ENCODE measurements at regions not wholly inside any gene's neighbourhood (a gene's known extent, or its start where the extent isn't known, plus 50 kb on each side); places are given as distances from the start of the nearest gene placed in this dataset.

- Histone ChIP-seq H3K9ac (ENCODE audit: low read length) (no peak overlapping the region), H3K4me2 (ENCODE audit: low read depth, low read length, poor library complexity, severe bottlenecking) (no peak overlapping the region), H3K27me3 (ENCODE audit: low read length) (no peaks in the 10 kb centered on the region), H3K9me3 (ENCODE audit: low read length) (no peaks in the 10 kb centered on the region), H3K4me1 (ENCODE audit: low read length) (no peaks in the 10 kb centered on the region), H2AFZ (ENCODE audit: low read length) (no peak overlapping the region), H4K20me1 (ENCODE audit: insufficient read depth, low read depth, low read length) (no peaks in the 10 kb centered on the region), H3K79me2 (ENCODE audit: low read length) (no peaks in the 10 kb centered on the region), H3K36me3 (ENCODE audit: insufficient read depth, low read length) (no peaks in the 10 kb centered on the region), H3K9me2 (replicated peaks; ENCODE audit: insufficient read depth, low read length) (no peaks in the 10 kb centered on the region), H3K4me3 (ENCODE audit: low read length) (no peak overlapping the region), H3K27ac (ENCODE audit: low read length) (no peak overlapping the region)
- DNase-seq = no peak
Measured at GRCh38 chr14:103225062-103225461, 101.8 kb downstream of the TNFAIP2 start.

GRCh38 chr14:103225476-103225875 lies 102.2 kb downstream of the TNFAIP2 start:
- Histone ChIP-seq H2AFZ (ENCODE audit: low read length) (no peak overlapping the region), H3K9me2 (replicated peaks; ENCODE audit: insufficient read depth, low read length) (no peaks in the 10 kb centered on the region), H3K4me3 (ENCODE audit: low read length) (no peak overlapping the region), H3K27ac (ENCODE audit: low read length) (no peak overlapping the region), H3K4me2 (ENCODE audit: low read depth, low read length, poor library complexity, severe bottlenecking) (no peak overlapping the region), H3K9ac (ENCODE audit: low read length) (no peak overlapping the region), H3K4me1 (ENCODE audit: low read length) (no peaks in the 10 kb centered on the region), H3K27me3 (ENCODE audit: low read length) (no peaks in the 10 kb centered on the region), H3K79me2 (ENCODE audit: low read length) (no peaks in the 10 kb centered on the region), H3K36me3 (ENCODE audit: insufficient read depth, low read length) (no peaks in the 10 kb centered on the region), H4K20me1 (ENCODE audit: insufficient read depth, low read depth, low read length) (no peaks in the 10 kb centered on the region), H3K9me3 (ENCODE audit: low read length) (no peaks in the 10 kb centered on the region)
- DNase-seq = no peak

GRCh38 chr14:103227094-103227768 lies 104.0 kb downstream of the TNFAIP2 start:
- Histone ChIP-seq H3K36me3 (ENCODE audit: insufficient read depth, low read length) (no peaks in the 10 kb centered on the region), H3K4me1 (ENCODE audit: low read length) (no peaks in the 10 kb centered on the region), H2AFZ (ENCODE audit: low read length) (no peak overlapping the region), H4K20me1 (ENCODE audit: insufficient read depth, low read depth, low read length) (no peaks in the 10 kb centered on the region), H3K79me2 (ENCODE audit: low read length) (no peaks in the 10 kb centered on the region), H3K27ac (ENCODE audit: low read length) (no peak overlapping the region), H3K9me2 (replicated peaks; ENCODE audit: insufficient read depth, low read length) (no peaks in the 10 kb centered on the region), H3K9ac (ENCODE audit: low read length) (no peak overlapping the region), H3K4me3 (ENCODE audit: low read length) (no peak overlapping the region), H3K9me3 (ENCODE audit: low read length) (no peaks in the 10 kb centered on the region), H3K4me2 (ENCODE audit: low read depth, low read length, poor library complexity, severe bottlenecking) (no peak overlapping the region), H3K27me3 (ENCODE audit: low read length) (no peaks in the 10 kb centered on the region)
- DNase-seq = no peak

GRCh38 chr14:103228076-103228806 lies 105.0 kb downstream of the TNFAIP2 start:
- Histone ChIP-seq H4K20me1 (ENCODE audit: insufficient read depth, low read depth, low read length) (no peaks in the 10 kb centered on the region), H3K9ac (ENCODE audit: low read length) (no peak overlapping the region), H3K79me2 (ENCODE audit: low read length) (no peaks in the 10 kb centered on the region), H3K9me2 (replicated peaks; ENCODE audit: insufficient read depth, low read length) (no peaks in the 10 kb centered on the region), H3K4me2 (ENCODE audit: low read depth, low read length, poor library complexity, severe bottlenecking) (no peak overlapping the region), H3K27ac (ENCODE audit: low read length) (no peak overlapping the region), H3K9me3 (ENCODE audit: low read length) (no peaks in the 10 kb centered on the region), H3K27me3 (ENCODE audit: low read length) (no peaks in the 10 kb centered on the region), H3K36me3 (ENCODE audit: insufficient read depth, low read length) (no peaks in the 10 kb centered on the region), H3K4me1 (ENCODE audit: low read length) (no peaks in the 10 kb centered on the region), H3K4me3 (ENCODE audit: low read length) (no peak overlapping the region), H2AFZ (ENCODE audit: low read length) (no peak overlapping the region)
- no peak for DNase-seq

- Histone ChIP-seq H4K20me1 (ENCODE audit: insufficient read depth, low read depth, low read length) (no peaks in the 10 kb centered on the region), H3K9me3 (ENCODE audit: low read length) (no peaks in the 10 kb centered on the region), H3K27ac (ENCODE audit: low read length) (no peak overlapping the region), H3K4me3 (ENCODE audit: low read length) (no peak overlapping the region), H3K36me3 (ENCODE audit: insufficient read depth, low read length) (no peaks in the 10 kb centered on the region), H3K9me2 (replicated peaks; ENCODE audit: insufficient read depth, low read length) (no peaks in the 10 kb centered on the region), H2AFZ (ENCODE audit: low read length) (no peak overlapping the region), H3K4me2 (ENCODE audit: low read depth, low read length, poor library complexity, severe bottlenecking) (no peak overlapping the region), H3K79me2 (ENCODE audit: low read length) (no peaks in the 10 kb centered on the region), H3K9ac (ENCODE audit: low read length) (no peak overlapping the region), H3K27me3 (ENCODE audit: low read length) (no peaks in the 10 kb centered on the region), H3K4me1 (ENCODE audit: low read length) (no peaks in the 10 kb centered on the region)
- DNase-seq = no peak
Measured at GRCh38 chr14:103228866-103229265, 105.2 kb upstream of the EIF5 start.

- no peaks in the 10 kb centered on the region for H3K9me3 ChIP-seq (ENCODE audit: low read length)
- DNase-seq = no peak
- H4K20me1 ChIP-seq (ENCODE audit: insufficient read depth, low read depth, low read length) = no peaks in the 10 kb centered on the region
- H3K36me3 ChIP-seq (ENCODE audit: insufficient read depth, low read length) = no peaks in the 10 kb centered on the region
- H3K79me2 ChIP-seq (ENCODE audit: low read length) = no peaks in the 10 kb centered on the region
- H3K4me1 ChIP-seq (ENCODE audit: low read length) = no peaks in the 10 kb centered on the region
- H3K9me2 ChIP-seq (replicated peaks; ENCODE audit: insufficient read depth, low read length) = no peaks in the 10 kb centered on the region
- no peaks in the 10 kb centered on the region for H3K27me3 ChIP-seq (ENCODE audit: low read length)
- H3K27ac ChIP-seq (ENCODE audit: low read length) = no peak overlapping the region
- H3K9ac ChIP-seq (ENCODE audit: low read length) = no peak overlapping the region
- no peak overlapping the region for H3K4me2 ChIP-seq (ENCODE audit: low read depth, low read length, poor library complexity, severe bottlenecking)
- H2AFZ ChIP-seq (ENCODE audit: low read length) = no peak overlapping the region
- H3K4me3 ChIP-seq (ENCODE audit: low read length) = no peak overlapping the region
Measured at GRCh38 chr14:103230021-103230420, 104.0 kb upstream of the EIF5 start.

- no peaks in the 10 kb centered on the region for H3K79me2 ChIP-seq (ENCODE audit: low read length)
- H3K36me3 ChIP-seq (ENCODE audit: insufficient read depth, low read length) = no peaks in the 10 kb centered on the region
- H3K4me1 ChIP-seq (ENCODE audit: low read length) = no peaks in the 10 kb centered on the region
- H3K9me2 ChIP-seq (replicated peaks; ENCODE audit: insufficient read depth, low read length) = no peaks in the 10 kb centered on the region
- H3K27me3 ChIP-seq (ENCODE audit: low read length) = no peaks in the 10 kb centered on the region
- H3K9me3 ChIP-seq (ENCODE audit: low read length) = no peaks in the 10 kb centered on the region
- no peaks in the 10 kb centered on the region for H4K20me1 ChIP-seq (ENCODE audit: insufficient read depth, low read depth, low read length)
- H3K4me3 ChIP-seq (ENCODE audit: low read length) = no peak overlapping the region
- no peak overlapping the region for H3K4me2 ChIP-seq (ENCODE audit: low read depth, low read length, poor library complexity, severe bottlenecking)
- DNase-seq = no peak
- no peak overlapping the region for H3K9ac ChIP-seq (ENCODE audit: low read length)
- H2AFZ ChIP-seq (ENCODE audit: low read length) = no peak overlapping the region
- no peak overlapping the region for H3K27ac ChIP-seq (ENCODE audit: low read length)
Measured at GRCh38 chr14:103230658-103231334, 103.2 kb upstream of the EIF5 start.

GRCh38 chr14:103231376-103232019 lies 102.5 kb upstream of the EIF5 start:
- Histone ChIP-seq H3K27ac (ENCODE audit: low read length) (no peak overlapping the region), H2AFZ (ENCODE audit: low read length) (no peak overlapping the region), H4K20me1 (ENCODE audit: insufficient read depth, low read depth, low read length) (no peaks in the 10 kb centered on the region), H3K4me3 (ENCODE audit: low read length) (no peak overlapping the region), H3K9ac (ENCODE audit: low read length) (no peak overlapping the region), H3K9me3 (ENCODE audit: low read length) (no peaks in the 10 kb centered on the region), H3K79me2 (ENCODE audit: low read length) (no peaks in the 10 kb centered on the region), H3K27me3 (ENCODE audit: low read length) (no peaks in the 10 kb centered on the region), H3K4me2 (ENCODE audit: low read depth, low read length, poor library complexity, severe bottlenecking) (no peak overlapping the region), H3K4me1 (ENCODE audit: low read length) (no peaks in the 10 kb centered on the region), H3K9me2 (replicated peaks; ENCODE audit: insufficient read depth, low read length) (no peaks in the 10 kb centered on the region), H3K36me3 (ENCODE audit: insufficient read depth, low read length) (no peaks in the 10 kb centered on the region)
- no peak for DNase-seq
